PC-9 (cell line): ENCODE measurements at regions not wholly inside any gene's neighbourhood (a gene's known extent, or its start where the extent isn't known, plus 50 kb on each side); places are given as distances from the start of the nearest gene placed in this dataset.
A peak's percentile ranks its signal among the peaks of the same experiment; 100 is the strongest.

Experiments used
- BruUV-seq: library from RNA; stranded (reverse); fragments of 400-500 nt; replicated peaks from 2 replicates; lab custom pipeline; 2021; lab: Mats Ljungman, UMichigan
- CTCF ChIA-PET: fragments of 300-600 bp; sonication (Branson Sonifier 250); formaldehyde crosslinking; loops from one replicate; lab custom pipeline; 2022; ENCODE audit warnings: antibody characterized with exemption; lab: Charles Lee
- POLR2A ChIA-PET: fragments of 300-600 bp; sonication (Branson Sonifier 250); formaldehyde crosslinking; loops from one replicate; lab custom pipeline; 2022; ENCODE audit warnings: antibody characterized with exemption; ENCODE audit not compliant: unreplicated experiment; lab: Charles Lee
- DNase-seq, 2 experiments: peaks; one replicate each; pipeline versions ENCODE4 v3.0.0 to v3.0.0-alpha.2; 2015 to 2022; ENCODE audit warnings: mixed read lengths in 1 of 2
- H2AFZ ChIP-seq: fragments of 200-600 bp; sonication (generic); 2 replicates; pipeline ENCODE4 v1.8.1; 2017; ENCODE audit warnings: antibody characterized with exemption
- H3F3A ChIP-seq: fragments of 200-600 bp; sonication (generic); 2 replicates; pipeline ENCODE4 v1.8.1; 2017; ENCODE audit warnings: antibody characterized with exemption, mild to moderate bottlenecking, low read depth; ENCODE audit not compliant: insufficient read depth
- H3K27ac ChIP-seq: fragments of 200-600 bp; sonication (generic); 2 replicates; pipeline ENCODE4 v1.6.1; 2016; ENCODE audit warnings: mixed run types
- H3K27me3 ChIP-seq: fragments of 200-600 bp; sonication (generic); 2 replicates; pipeline ENCODE4 v1.6.1; 2016; ENCODE audit warnings: low read depth, mixed run types; ENCODE audit not compliant: insufficient read depth
- H3K36me3 ChIP-seq: fragments of 200-600 bp; sonication (generic); 2 replicates; pipeline ENCODE4 v1.6.1; 2016; ENCODE audit warnings: low read depth, mixed run types
- H3K4me1 ChIP-seq: fragments of 200-600 bp; sonication (generic); replicated peaks from 2 replicates; pipeline ENCODE4 v1.6.1; 2016; ENCODE audit warnings: mixed run types; ENCODE audit not compliant: insufficient read depth
- H3K4me2 ChIP-seq: fragments of 200-600 bp; sonication (generic); 2 replicates; pipeline ENCODE4 v1.6.1; 2017; ENCODE audit warnings: mixed run types
- H3K4me3 ChIP-seq: fragments of 200-600 bp; sonication (generic); 2 replicates; pipeline ENCODE4 v1.6.1; 2016; ENCODE audit warnings: mixed run types
- H3K79me2 ChIP-seq: fragments of 200-600 bp; sonication (generic); 2 replicates; pipeline ENCODE4 v1.6.1; 2017; ENCODE audit warnings: low read depth, mixed run types
- H3K9me2 ChIP-seq: fragments of 200-600 bp; sonication (generic); 2 replicates; pipeline ENCODE4 v1.8.1; 2017; ENCODE audit warnings: mild to moderate bottlenecking; ENCODE audit not compliant: insufficient read depth
- H3K9me3 ChIP-seq: fragments of 200-600 bp; sonication (generic); 2 replicates; pipeline ENCODE4 v1.8.1; 2016; ENCODE audit warnings: low read depth; ENCODE audit not compliant: insufficient read depth
- H4K20me1 ChIP-seq: fragments of 200-600 bp; sonication (generic); 2 replicates; pipeline ENCODE4 v1.8.1; 2017; ENCODE audit not compliant: insufficient read depth
- EZH2 ChIP-seq: fragments of 200-600 bp; sonication (generic); IDR thresholded peaks from 2 replicates; pipeline ENCODE4 v1.8.0; 2017; ENCODE audit warnings: antibody characterized with exemption, low read depth
- intact Hi-C: fragments of 100-400 bp; cut with micrococcal nuclease; formaldehyde crosslinking; loops from one replicate; pipeline ENCODE4 v1.10.0; 2022; ENCODE audit not compliant: unreplicated experiment
- TF ChIP-seq, protein P1 (sequence below): fragments of 200-600 bp; sonication (generic); conservative IDR thresholded peaks from 2 replicates; pipeline ENCODE4 v1.6.1; 2017; ENCODE audit warnings: mixed run types, antibody characterized with exemption, mild to moderate bottlenecking, moderate library complexity

- ChIA-PET POLR2A (interaction anchor here (0.6 to 0.7 kb wide), 2 partner anchors 27 to 73 kb away, joined by 4 to 6 read pairs; partner anchors contain the start of gene ENC1), CTCF (interaction anchor here (0.6 to 0.7 kb wide), 2 partner anchors 39 to 454 kb away, joined by 4 to 6 read pairs; no protein-coding TSS in a partner anchor)
- peaks cover 12% of the 10 kb centered on the region for H3F3A ChIP-seq
- no peak for TF ChIP-seq EZH2
- TF ChIP-seq, protein P1, sequence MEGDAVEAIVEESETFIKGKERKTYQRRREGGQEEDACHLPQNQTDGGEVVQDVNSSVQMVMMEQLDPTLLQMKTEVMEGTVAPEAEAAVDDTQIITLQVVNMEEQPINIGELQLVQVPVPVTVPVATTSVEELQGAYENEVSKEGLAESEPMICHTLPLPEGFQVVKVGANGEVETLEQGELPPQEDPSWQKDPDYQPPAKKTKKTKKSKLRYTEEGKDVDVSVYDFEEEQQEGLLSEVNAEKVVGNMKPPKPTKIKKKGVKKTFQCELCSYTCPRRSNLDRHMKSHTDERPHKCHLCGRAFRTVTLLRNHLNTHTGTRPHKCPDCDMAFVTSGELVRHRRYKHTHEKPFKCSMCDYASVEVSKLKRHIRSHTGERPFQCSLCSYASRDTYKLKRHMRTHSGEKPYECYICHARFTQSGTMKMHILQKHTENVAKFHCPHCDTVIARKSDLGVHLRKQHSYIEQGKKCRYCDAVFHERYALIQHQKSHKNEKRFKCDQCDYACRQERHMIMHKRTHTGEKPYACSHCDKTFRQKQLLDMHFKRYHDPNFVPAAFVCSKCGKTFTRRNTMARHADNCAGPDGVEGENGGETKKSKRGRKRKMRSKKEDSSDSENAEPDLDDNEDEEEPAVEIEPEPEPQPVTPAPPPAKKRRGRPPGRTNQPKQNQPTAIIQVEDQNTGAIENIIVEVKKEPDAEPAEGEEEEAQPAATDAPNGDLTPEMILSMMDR: no peak
- no peaks in the 10 kb centered on the region for H3K27me3 ChIP-seq
- no peaks in the 10 kb centered on the region for H3K79me2 ChIP-seq
- BruUV-seq: no TSS peak
- H3K27ac ChIP-seq: peak overlapping the region; percentile 40
- H3K36me3 ChIP-seq: no peaks in the 10 kb centered on the region
- intact Hi-C loops: no loop called here
- peak; percentile 12 to 79 for DNase-seq
- no peaks in the 10 kb centered on the region for H3K9me2 ChIP-seq
- H3K4me3 ChIP-seq: no peak overlapping the region
- H3K4me2 ChIP-seq: peak overlapping the region; percentile 58
- peaks cover 20% of the 10 kb centered on the region for H3K4me1 ChIP-seq
- H2AFZ ChIP-seq: peak overlapping the region; percentile 30
- H4K20me1 ChIP-seq: no peaks in the 10 kb centered on the region
- peaks cover 13% of the 10 kb centered on the region for H3K9me3 ChIP-seq
These were observed 73.0 kb downstream of the ENC1 start for GRCh38 chr5:74567411-74567995.

DNA sequence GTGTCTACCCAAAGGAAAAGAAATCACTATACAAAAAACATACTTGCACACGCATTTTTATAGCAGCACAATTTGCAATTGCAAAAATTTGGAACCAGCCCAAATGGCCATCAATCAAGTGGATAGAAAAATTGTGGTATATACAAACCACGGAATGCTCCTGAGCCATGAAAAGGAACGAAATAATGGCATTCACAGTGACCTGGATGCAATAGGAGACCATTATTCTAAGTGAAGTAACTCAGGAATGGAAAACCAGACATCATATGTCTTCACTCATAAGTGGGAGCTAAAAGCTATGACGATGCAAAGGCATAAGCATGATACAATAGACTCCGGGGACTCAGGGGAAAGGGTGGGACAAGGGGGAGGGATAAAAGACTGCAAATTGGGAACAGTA, 78.4 kb downstream of the ENC1 start:
- ChIA-PET POLR2A (no interaction called here), CTCF (no interaction called here)
- Histone ChIP-seq H3F3A (peaks cover 3% of the 10 kb centered on the region; the same call in 1 of the 2 replicates), H3K36me3 (no peaks in the 10 kb centered on the region), H3K9me2 (no peaks in the 10 kb centered on the region), H4K20me1 (no peaks in the 10 kb centered on the region), H3K9me3 (no peaks in the 10 kb centered on the region), H3K4me1 (peaks cover 18% of the 10 kb centered on the region), H3K79me2 (no peaks in the 10 kb centered on the region), H3K27me3 (no peaks in the 10 kb centered on the region), H2AFZ (no peak overlapping the region), H3K27ac (no peak overlapping the region), H3K4me3 (no peak overlapping the region), H3K4me2 (no peak overlapping the region)
- intact Hi-C loops: no loop called here
- no TSS peak for BruUV-seq
- peak in 1 of 2 experiments; percentile 34 for DNase-seq
- TF ChIP-seq, protein P1: no peak
- no peak for TF ChIP-seq EZH2

DNA sequence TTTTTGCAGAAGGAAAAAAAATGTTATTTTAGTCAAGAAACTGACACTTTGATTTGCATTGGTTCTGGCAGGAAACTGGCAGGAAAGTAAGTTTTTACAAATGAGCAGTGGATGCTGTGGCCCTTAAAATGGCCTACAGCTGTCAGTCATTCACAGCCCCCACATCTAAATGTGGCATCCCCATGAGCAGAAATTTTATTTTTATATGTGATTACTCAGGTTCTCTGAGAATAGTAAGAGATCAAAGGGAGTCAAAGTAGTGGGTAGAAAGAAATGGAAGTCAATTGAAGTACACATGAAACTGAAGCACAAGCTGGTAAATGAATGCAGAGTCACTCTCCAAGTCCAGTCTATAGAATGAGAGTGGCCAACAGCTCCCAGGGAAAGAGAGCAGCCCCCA, 80.3 kb downstream of the ENC1 start:
- Histone ChIP-seq H3K36me3 (no peaks in the 10 kb centered on the region), H3K9me3 (no peaks in the 10 kb centered on the region), H3K4me2 (no peak overlapping the region), H3K9me2 (no peaks in the 10 kb centered on the region), H3F3A (0 out of 2 replicates have a peak, but pooled peaks cover 3% of the 10 kb centered on the region), H4K20me1 (no peaks in the 10 kb centered on the region), H3K4me3 (no peak overlapping the region), H2AFZ (no peak overlapping the region), H3K79me2 (no peaks in the 10 kb centered on the region), H3K27ac (no peak overlapping the region), H3K27me3 (no peaks in the 10 kb centered on the region), H3K4me1 (peaks cover 17% of the 10 kb centered on the region)
- TF ChIP-seq EZH2: no peak
- TF ChIP-seq, protein P1: no peak
- DNase-seq: no peak
- ChIA-PET POLR2A (no interaction called here), CTCF (no interaction called here)
- intact Hi-C loops: no loop called here
- no TSS peak for BruUV-seq
